HG02610 (cell line): ENCODE measurements at regions not wholly inside any gene's neighbourhood (a gene's known extent, or its start where the extent isn't known, plus 50 kb on each side); places are given as distances from the start of the nearest gene placed in this dataset.

Source experiments
- ATAC-seq: cut with Tn5 transposase; IDR thresholded peaks from one replicate; pipeline ENCODE4 v1.9.1; 2021; ENCODE audit warnings: mild to moderate bottlenecking, moderate library complexity; ENCODE audit not compliant: unreplicated experiment

GRCh38 chr16:79543219-79543618 is 57.3 kb downstream of the MAF start:
- ATAC-seq: no peak

DNA sequence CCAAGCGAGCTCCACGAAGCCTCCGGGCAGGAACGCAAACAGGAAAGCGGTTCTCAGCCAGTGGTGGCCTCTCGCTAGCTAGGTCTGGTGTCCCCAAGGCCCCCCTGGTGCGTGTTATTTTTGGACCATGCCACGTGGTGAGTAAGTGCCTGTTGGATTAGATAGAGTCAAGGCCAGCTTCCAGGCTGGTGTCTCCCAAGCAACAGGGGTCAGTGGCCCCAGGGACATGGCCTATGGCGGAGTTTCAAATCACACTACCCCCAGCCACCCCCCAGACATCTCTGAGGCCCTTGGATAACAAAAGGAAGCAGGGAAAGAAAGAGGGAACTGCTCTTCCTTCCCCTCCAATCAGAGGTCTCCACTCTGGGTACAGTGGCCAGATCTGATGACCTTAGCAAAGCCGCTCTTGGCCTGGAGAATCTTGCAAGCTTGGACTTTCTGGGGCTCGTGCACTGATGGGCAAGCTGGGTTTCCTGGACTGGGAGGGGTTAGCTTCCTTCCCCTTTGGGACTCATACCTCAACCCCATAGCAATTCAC is 58.2 kb downstream of the MAF start:
- no peak for ATAC-seq

DNA sequence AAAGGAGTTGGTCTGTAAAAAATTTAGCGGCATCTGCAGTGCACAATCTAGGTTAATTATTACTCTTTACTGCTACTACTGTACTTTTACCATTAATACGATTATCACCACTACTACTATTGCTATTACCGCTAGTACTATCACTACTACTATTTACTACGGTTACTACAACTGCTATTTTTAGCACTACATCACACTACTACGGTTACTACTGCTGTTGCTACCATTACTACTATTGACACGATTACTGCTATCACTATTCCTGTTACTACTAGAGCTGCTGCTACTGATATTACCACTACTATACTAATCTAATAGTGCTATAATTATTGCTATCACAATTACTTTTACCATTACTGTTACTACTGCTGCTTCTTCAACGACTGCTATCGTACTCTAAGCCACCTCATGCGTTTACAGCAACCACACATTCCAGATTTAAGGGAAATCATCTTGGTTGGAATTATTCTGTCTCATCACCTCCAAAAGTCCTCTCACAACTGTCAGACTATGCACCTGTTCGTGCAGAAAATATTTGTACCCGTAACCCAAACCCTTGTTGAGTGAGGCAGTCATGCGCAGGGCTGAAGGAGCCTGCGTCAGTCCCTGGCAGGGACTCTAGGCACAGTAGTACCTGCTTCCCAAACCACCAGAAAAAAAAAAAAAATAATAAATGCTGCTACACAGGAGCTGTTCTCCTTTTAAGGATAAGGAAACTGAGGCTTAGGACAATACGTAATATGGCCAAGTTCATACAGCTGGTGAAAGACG is 59.5 kb downstream of the MAF start:
- ATAC-seq: no peak

GRCh38 chr16:79537584-79537983 is 63.0 kb downstream of the MAF start:
- ATAC-seq: no peak

DNA sequence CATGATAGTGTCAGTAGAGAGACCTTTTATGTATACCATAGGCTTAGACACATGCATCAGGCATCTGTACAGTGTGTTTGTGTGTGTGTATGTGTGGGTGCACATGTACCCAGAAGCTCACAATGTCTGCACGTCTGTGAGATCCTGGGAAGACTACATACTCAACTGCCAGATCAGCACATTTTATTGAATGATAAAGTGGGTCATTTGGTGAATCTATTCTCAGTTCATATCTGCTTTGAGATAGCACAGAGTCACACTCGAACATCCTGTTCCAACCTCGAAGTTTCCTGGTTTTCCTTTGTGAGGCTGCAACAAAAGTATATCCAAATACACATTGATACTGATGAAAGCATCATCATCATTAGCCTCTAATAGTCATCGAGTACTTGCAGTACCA is 63.6 kb downstream of the MAF start:
- ATAC-seq: no peak

DNA sequence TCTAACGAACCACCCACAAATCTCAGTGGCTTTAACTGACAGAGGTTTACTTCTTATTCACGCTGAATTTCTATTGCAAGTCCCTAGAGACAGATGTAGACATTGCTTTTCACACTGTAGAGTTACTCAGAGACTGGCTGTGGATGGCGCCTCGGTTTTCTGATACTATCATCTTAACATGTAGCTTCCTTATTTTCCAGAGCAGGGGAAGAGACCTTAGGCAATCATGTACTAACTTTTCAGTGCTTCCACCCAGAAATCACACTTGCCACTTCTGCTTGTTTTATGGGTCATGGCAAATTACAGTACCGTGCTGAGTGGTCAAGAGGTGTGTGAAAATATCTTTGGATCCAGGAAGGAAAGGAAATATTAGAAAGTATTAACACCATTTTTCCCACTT is 65.4 kb downstream of the MAF start:
- no peak for ATAC-seq

GRCh38 chr16:79534143-79534542 is 66.4 kb downstream of the MAF start:
- ATAC-seq: no peak

- no peak for ATAC-seq
Observed at GRCh38 chr16:79533292-79533691, 67.2 kb downstream of the MAF start.

DNA sequence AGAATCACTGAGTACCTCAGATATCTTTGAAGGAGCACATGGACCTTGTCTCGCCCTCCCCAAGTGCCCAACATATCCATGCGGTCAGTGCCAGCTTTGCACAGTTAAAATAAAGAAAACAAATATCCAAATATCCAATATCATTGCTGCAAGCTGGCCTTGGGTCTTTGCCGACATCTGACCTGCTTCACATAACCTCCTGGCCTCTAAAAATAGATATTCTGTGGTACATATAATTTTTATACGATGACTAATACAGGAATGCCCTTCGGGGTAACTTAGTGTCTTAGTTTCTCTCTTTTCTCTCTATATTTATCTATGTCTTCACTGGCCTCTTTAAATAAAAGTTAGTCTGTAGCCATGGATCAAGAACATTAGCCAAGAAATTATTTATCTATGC is 67.8 kb downstream of the MAF start:
- ATAC-seq: no peak

DNA sequence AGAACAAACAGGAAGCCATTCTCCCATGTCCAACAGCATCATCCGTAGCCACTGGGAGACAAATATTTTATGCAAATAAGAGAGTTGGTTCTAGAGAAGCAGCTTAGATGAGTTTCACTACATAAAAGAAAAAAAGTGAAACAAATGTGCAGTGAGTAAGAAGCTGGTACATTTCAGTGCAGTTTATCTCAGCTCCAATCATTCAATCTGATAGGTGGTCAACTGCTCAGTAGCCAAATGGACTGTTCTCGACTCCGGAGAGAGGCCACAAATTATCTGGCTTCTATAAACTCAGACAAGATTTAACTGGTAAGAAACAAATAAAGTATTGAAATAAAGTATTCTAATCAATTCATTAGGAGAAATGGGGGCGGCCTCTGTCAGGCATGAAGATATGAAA is 68.3 kb downstream of the MAF start:
- ATAC-seq: no peak

- no peak for ATAC-seq
Observed at GRCh38 chr16:79528338-79528737, 72.2 kb downstream of the MAF start.

- no peak for ATAC-seq
Observed at GRCh38 chr16:79523971-79524370, 76.6 kb downstream of the MAF start.

GRCh38 chr16:79519448-79519847 is 81.1 kb downstream of the MAF start:
- ATAC-seq: no peak

DNA sequence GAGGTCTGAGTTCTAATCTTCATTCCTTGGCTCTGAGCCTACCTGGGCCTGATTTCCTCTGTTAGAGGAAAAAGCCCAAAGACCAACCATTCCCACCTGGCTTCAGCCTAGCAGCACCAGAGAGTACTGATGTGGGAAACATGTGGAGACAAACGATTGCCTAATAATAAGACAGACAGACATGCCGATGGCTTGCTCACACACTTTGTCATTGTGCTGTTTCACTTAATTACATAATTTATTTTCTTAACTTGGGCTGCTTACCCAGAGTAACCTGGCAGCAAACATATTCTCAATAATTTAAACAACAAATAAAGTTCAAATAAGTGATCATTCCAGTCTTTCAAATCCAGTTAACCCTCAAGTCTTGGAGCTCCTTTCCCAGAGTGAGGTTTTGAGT is 83.4 kb downstream of the MAF start:
- ATAC-seq: no peak

- ATAC-seq: no peak
Observed at GRCh38 chr16:79510879-79511278, 89.7 kb downstream of the MAF start.

DNA sequence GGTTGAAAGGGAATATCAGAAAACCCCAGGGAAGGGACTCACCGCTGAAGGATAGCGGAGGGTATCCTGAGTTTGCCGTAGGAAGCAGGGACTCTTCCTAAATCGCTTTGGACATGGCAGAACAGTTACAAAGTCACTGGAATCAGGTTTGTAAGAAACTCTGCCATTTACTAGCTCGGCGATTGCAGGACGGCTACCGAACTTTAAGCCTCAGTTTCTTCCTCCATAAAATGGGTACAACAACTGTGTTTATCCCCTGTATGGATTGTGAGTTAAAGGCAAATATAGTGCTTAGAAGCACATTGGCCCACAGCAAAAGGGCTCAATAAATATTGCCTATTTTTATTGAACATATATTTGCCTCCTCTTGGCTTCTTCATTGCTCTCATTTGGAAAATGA is 90.6 kb downstream of the MAF start:
- ATAC-seq: no peak

GRCh38 chr16:79509211-79509631 is 91.3 kb downstream of the MAF start:
- no peak for ATAC-seq

- ATAC-seq: no peak
Observed at GRCh38 chr16:79508294-79508693, 92.2 kb downstream of the MAF start.

- no peak for ATAC-seq
Observed at GRCh38 chr16:79505344-79505743, 95.2 kb downstream of the MAF start.

DNA sequence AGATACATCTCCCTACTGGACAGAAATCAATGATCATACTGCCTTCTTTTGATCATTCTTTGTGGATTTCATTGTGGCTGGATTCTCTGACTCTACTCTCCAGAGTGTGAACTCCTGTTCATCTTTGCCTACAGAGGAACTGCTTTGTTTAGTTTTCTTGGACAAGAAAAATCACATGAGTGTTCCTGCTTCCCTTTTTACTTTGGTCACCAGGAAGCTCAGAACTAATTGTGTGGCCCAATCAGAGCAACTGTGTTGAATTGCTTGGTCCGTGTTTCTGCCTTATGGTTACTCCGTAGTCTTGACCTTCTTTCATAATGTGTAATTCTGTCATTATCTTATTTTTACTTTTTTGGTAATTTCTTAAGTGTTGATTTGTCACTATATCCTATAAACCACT is 97.0 kb downstream of the MAF start:
- ATAC-seq: no peak

GRCh38 chr16:79501446-79501845 is 99.1 kb downstream of the MAF start:
- no peak for ATAC-seq

GRCh38 chr16:79500866-79501265 is 99.7 kb downstream of the MAF start:
- no peak for ATAC-seq

- ATAC-seq: no peak
Observed at GRCh38 chr16:79500286-79500685, 100.3 kb downstream of the MAF start.
